B cell (primary cell): ENCODE measurements at regions not wholly inside any gene's neighbourhood (a gene's known extent, or its start where the extent isn't known, plus 50 kb on each side); places are given as distances from the start of the nearest gene placed in this dataset.

Experiments used
- ATAC-seq: fragments of 200-7000 bp; cut with Tn5 transposase; one replicate; pipeline ENCODE4 v1.10.0; 2021; ENCODE audit warnings: low read depth, mild to moderate bottlenecking, moderate number of reproducible peaks, moderate library complexity
- CTCF ChIA-PET: fragments of 350-600 bp; sonication (Branson Sonifier 250); formaldehyde crosslinking; loops from one replicate; lab custom pipeline; 2021; ENCODE audit warnings: antibody characterized with exemption, inconsistent platforms; lab: Charles Lee
- POLR2A ChIA-PET: fragments of 350-600 bp; sonication (Branson Sonifier 250); formaldehyde crosslinking; loops from one replicate; lab custom pipeline; 2021; ENCODE audit warnings: antibody characterized with exemption; lab: Charles Lee
- DNase-seq: peaks from one replicate; pipeline ENCODE4 v3.0.0; 2013
- H2AFZ ChIP-seq: 2 replicates; pipeline ENCODE4 v1.6.1; 2012; ENCODE audit warnings: mild to moderate bottlenecking, low read depth, low read length; ENCODE audit not compliant: insufficient read depth, poor library complexity, severe bottlenecking
- H3K27ac ChIP-seq, 2 donors: 1 replicate in 1 of 2; 2 replicates in 1 of 2; pipeline ENCODE4 v1.5.1; 2012 to 2013; ENCODE audit warnings: low read length in 2 of 2, mild to moderate bottlenecking in 2 of 2, moderate library complexity in 1 of 2
- H3K27me3 ChIP-seq, 4 experiments: fragments of 200-600 bp in 1 of 4; sonication (generic) in 1 of 4; replicated peaks in 1 of 4; 1 replicate in 2 of 4; 2 replicates in 2 of 4; pipeline versions ENCODE4 v1.6.1 to v1.7.0; 2013 to 2016; ENCODE audit warnings: low read length in 3 of 4, mild to moderate bottlenecking in 2 of 4, mixed read lengths in 1 of 4, moderate library complexity in 1 of 4; ENCODE audit not compliant: insufficient read depth in 4 of 4, control insufficient read depth in 3 of 4; ENCODE audit errors: control extremely low read depth in 1 of 4
- H3K36me3 ChIP-seq, 2 experiments: replicated peaks in 1 of 2; 1 replicate in 1 of 2; 2 replicates in 1 of 2; pipeline versions ENCODE4 v1.6.1 to v1.7.1; 2013; ENCODE audit warnings: low read length in 1 of 2; ENCODE audit not compliant: insufficient read depth in 2 of 2, control insufficient read depth in 1 of 2; ENCODE audit errors: control extremely low read depth in 1 of 2, extremely low read depth in 1 of 2
- H3K4me1 ChIP-seq, 2 donors: fragments of 200-600 bp in 1 of 2; sonication (generic) in 1 of 2; 1 replicate in 1 of 2; 2 replicates in 1 of 2; pipeline versions ENCODE4 v1.5.1 to v1.6.1; 2013 to 2017; ENCODE audit warnings: low read length in 2 of 2; ENCODE audit not compliant: control insufficient read depth in 2 of 2, insufficient read depth in 2 of 2
- H3K4me2 ChIP-seq: replicated peaks from 2 replicates; pipeline ENCODE3; 2012; ENCODE audit warnings: mild to moderate bottlenecking, low read depth, low read length; ENCODE audit not compliant: poor library complexity, severe bottlenecking
- H3K4me3 ChIP-seq, 5 experiments: fragments of 200-600 bp in 1 of 5; sonication (generic) in 1 of 5; 1 replicate in 3 of 5; 2 replicates in 2 of 5; pipeline versions ENCODE4 v1.5.1 to v1.7.0; 2011 to 2016; ENCODE audit warnings: low read length in 4 of 5, mild to moderate bottlenecking in 4 of 5, low read depth in 2 of 5, control low read depth in 1 of 5, moderate library complexity in 1 of 5; ENCODE audit not compliant: insufficient read depth in 1 of 5; ENCODE audit errors: control extremely low read depth in 1 of 5, extremely low read depth in 1 of 5
- H3K79me2 ChIP-seq: fragments of 200-600 bp; sonication (generic); one replicate; pipeline ENCODE4 v1.6.0; 2016; ENCODE audit warnings: low read length; ENCODE audit not compliant: control insufficient read depth, insufficient read depth
- H3K9ac ChIP-seq: fragments of 200-600 bp; sonication (generic); 2 replicates; pipeline ENCODE4 v1.6.1; 2017; ENCODE audit warnings: mild to moderate bottlenecking, low read length, moderate library complexity
- H3K9me3 ChIP-seq, 3 donors: one replicate each; pipeline versions ENCODE4 v1.6.1 to v1.7.1; 2013; ENCODE audit warnings: low read length in 2 of 3; ENCODE audit not compliant: control insufficient read depth in 2 of 3, insufficient read depth in 1 of 3; ENCODE audit errors: control extremely low read depth in 1 of 3
- H4K20me1 ChIP-seq: 2 replicates; pipeline ENCODE4 v1.6.0; 2012; ENCODE audit warnings: mild to moderate bottlenecking, low read length; ENCODE audit not compliant: insufficient read depth, control insufficient read depth, poor library complexity, severe bottlenecking
- H3K27ac Mint-ChIP-seq: one replicate; pipeline ENCODE4 v1.8.0; 2021; ENCODE audit warnings: mixed read lengths
- H3K27me3 Mint-ChIP-seq: one replicate; pipeline ENCODE4 v1.8.0; 2021; ENCODE audit warnings: mixed read lengths
- H3K4me1 Mint-ChIP-seq: one replicate; pipeline ENCODE4 v1.8.0; 2021; ENCODE audit warnings: mixed read lengths
- H3K4me3 Mint-ChIP-seq: one replicate; pipeline ENCODE4 v1.8.0; 2021; ENCODE audit warnings: mixed read lengths
- H3K9me3 Mint-ChIP-seq: one replicate; pipeline ENCODE4 v1.8.0; 2022; ENCODE audit warnings: mixed read lengths; ENCODE audit not compliant: insufficient read depth
- CTCF ChIP-seq: fragments of 200-600 bp; IDR thresholded peaks from one replicate; pipeline ENCODE4 v1.8.0; 2022; ENCODE audit warnings: antibody characterized with exemption, mild to moderate bottlenecking
- EZH2 ChIP-seq: IDR thresholded peaks from 2 replicates; pipeline ENCODE4 v1.6.1; 2012; ENCODE audit warnings: borderline replicate concordance, low read depth, mild to moderate bottlenecking, moderate library complexity, low read length; ENCODE audit not compliant: insufficient read depth, poor library complexity, severe bottlenecking
- WGBS: methylation state at CpG from one replicate; pipeline ENCODE4 v1.1.5; 2013; ENCODE audit warnings: missing lambda C conversion rate; ENCODE audit not compliant: insufficient coverage; 5-methylcytosine and 5-hydroxymethylcytosine counted together
- intact Hi-C: fragments of 100-400 bp; cut with micrococcal nuclease; formaldehyde crosslinking; loops from one replicate; pipeline ENCODE4 v1.10.0; 2022

GRCh38 chr11:81853791-81854190 is 879.9 kb downstream of the FAM181B start:
- no CpG with 5 or more reads among the region's 1 CpG for WGBS
- H3K9ac ChIP-seq, result no peak overlapping the region
- no peak overlapping the region for H3K4me2 ChIP-seq
- TF ChIP-seq EZH2 (no peak), CTCF (no peak)
- no peaks in the 10 kb centered on the region for H3K79me2 ChIP-seq
- no peak for DNase-seq
- ChIA-PET CTCF (no interaction called here), POLR2A (no interaction called here)
- Mint-ChIP-seq H3K27ac (no peak overlapping the region), H3K27me3 (peaks cover 3% of the 10 kb centered on the region), H3K9me3 (no peaks in the 10 kb centered on the region), H3K4me3 (no peak overlapping the region), H3K4me1 (no peaks in the 10 kb centered on the region)
- H4K20me1 ChIP-seq, result no peaks in the 10 kb centered on the region
- ATAC-seq, result no peak
- no peak overlapping the region for H2AFZ ChIP-seq
- H3K36me3 ChIP-seq, result no peaks in the 10 kb centered on the region
- H3K27ac ChIP-seq, result no peak overlapping the region
- H3K4me1 ChIP-seq, result no peaks in the 10 kb centered on the region
- peaks cover 0 to 2% (median 0%) of the 10 kb centered on the region in 4 experiments for H3K27me3 ChIP-seq
- no peaks in the 10 kb centered on the region for H3K9me3 ChIP-seq
- intact Hi-C loops, result no loop called here
- H3K4me3 ChIP-seq, result no peak overlapping the region

- Histone ChIP-seq H2AFZ (no peak overlapping the region), H3K79me2 (no peaks in the 10 kb centered on the region), H4K20me1 (no peaks in the 10 kb centered on the region), H3K36me3 (no peaks in the 10 kb centered on the region), H3K27ac (no peak overlapping the region), H3K4me2 (no peak overlapping the region), H3K4me1 (no peaks in the 10 kb centered on the region), H3K27me3 (peaks cover 0 to 2% (median 0%) of the 10 kb centered on the region in 4 experiments), H3K4me3 (no peak overlapping the region), H3K9me3 (no peaks in the 10 kb centered on the region), H3K9ac (no peak overlapping the region)
- 86% methylated on average over 1 of the region's 1 CpG for WGBS
- POLR2A ChIA-PET, result interaction anchor here (0.5 kb wide), 1 partner anchor 42 kb away, joined by 4 read pairs; no protein-coding TSS in a partner anchor
- H3K9me3 Mint-ChIP-seq, result no peaks in the 10 kb centered on the region
- intact Hi-C loops, result no loop called here
- ATAC-seq, result no peak
- no peak for TF ChIP-seq CTCF
- no peak for TF ChIP-seq EZH2
- peaks cover 3% of the 10 kb centered on the region for H3K27me3 Mint-ChIP-seq
- no peak for DNase-seq
- H3K4me3 Mint-ChIP-seq, result no peak overlapping the region
- no peaks in the 10 kb centered on the region for H3K4me1 Mint-ChIP-seq
- H3K27ac Mint-ChIP-seq, result no peak overlapping the region
- CTCF ChIA-PET, result no interaction called here
Observed at GRCh38 chr11:81852896-81853295, 880.8 kb downstream of the FAM181B start.
